ENCODE measurements at regions not wholly inside any gene's neighbourhood (a gene's known extent, or its start where the extent isn't known, plus 50 kb on each side); places are given as distances from the start of the nearest gene placed in this dataset.

DNA sequence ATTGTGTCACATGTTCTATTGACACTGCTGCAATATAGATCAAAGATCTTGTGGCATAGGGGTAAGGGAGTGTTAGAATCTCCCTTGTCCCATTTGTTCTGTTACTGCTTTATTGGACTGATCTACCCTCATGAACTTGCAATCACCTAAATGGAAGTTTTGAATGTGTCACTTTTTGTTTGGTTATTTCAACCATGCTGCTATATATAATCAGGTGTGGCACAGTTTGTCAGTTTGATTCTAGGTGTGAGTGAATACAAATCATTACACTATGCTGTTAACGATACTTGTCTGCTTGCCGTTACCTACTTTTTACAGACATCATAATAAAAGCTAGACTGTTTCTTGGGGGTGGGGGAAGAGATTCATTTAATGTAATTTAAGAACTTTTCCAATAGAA, 82.6 kb downstream of the MAB21L3 start:
- TF ChIP-seq JUNB (CRISPR knock-in tag; conservative IDR thresholded peaks at IDR 0.05), result no peak
- TF ChIP-seq, protein P1, sequence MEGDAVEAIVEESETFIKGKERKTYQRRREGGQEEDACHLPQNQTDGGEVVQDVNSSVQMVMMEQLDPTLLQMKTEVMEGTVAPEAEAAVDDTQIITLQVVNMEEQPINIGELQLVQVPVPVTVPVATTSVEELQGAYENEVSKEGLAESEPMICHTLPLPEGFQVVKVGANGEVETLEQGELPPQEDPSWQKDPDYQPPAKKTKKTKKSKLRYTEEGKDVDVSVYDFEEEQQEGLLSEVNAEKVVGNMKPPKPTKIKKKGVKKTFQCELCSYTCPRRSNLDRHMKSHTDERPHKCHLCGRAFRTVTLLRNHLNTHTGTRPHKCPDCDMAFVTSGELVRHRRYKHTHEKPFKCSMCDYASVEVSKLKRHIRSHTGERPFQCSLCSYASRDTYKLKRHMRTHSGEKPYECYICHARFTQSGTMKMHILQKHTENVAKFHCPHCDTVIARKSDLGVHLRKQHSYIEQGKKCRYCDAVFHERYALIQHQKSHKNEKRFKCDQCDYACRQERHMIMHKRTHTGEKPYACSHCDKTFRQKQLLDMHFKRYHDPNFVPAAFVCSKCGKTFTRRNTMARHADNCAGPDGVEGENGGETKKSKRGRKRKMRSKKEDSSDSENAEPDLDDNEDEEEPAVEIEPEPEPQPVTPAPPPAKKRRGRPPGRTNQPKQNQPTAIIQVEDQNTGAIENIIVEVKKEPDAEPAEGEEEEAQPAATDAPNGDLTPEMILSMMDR (IDR thresholded peaks at IDR 0.05 in 2 of 3, conservative IDR thresholded peaks at IDR 0.05 in 1 of 3; ENCODE audit: insufficient read depth in 2 of 3, low read depth in 1 of 3, low read length in 3 of 3), result no peak
- TF ChIP-seq POLR2A (conservative IDR thresholded peaks at IDR 0.05), result no peak
- no peak for TF ChIP-seq BHLHE40 (IDR thresholded peaks at IDR 0.05; ENCODE audit: low read length)
- TF ChIP-seq EP300 (IDR thresholded peaks at IDR 0.05; ENCODE audit: low read length), result no peak
- no peak for TF ChIP-seq ZNF764 (CRISPR knock-in tag; IDR thresholded peaks at IDR 0.05; ENCODE audit: low read depth)
- TF ChIP-seq TCF7L2 (IDR thresholded peaks at IDR 0.05; ENCODE audit: low read depth, low read length), result no peak
- no peak for TF ChIP-seq HDAC6 (IDR thresholded peaks at IDR 0.05; ENCODE audit: low read depth, low read length)
- no peak for TF ChIP-seq PREB (CRISPR knock-in tag; IDR thresholded peaks at IDR 0.05)
- TF ChIP-seq STAT5B (CRISPR knock-in tag; IDR thresholded peaks at IDR 0.05), result no peak
- TF ChIP-seq BACH1 (tag; IDR thresholded peaks at IDR 0.05), result no peak
- no peak for TF ChIP-seq FOXK1 (CRISPR knock-in tag; IDR thresholded peaks at IDR 0.05; ENCODE audit: borderline replicate concordance)
- TF ChIP-seq DMBX1 (CRISPR knock-in tag; IDR thresholded peaks at IDR 0.05; ENCODE audit: borderline replicate concordance), result no peak

All from K562 (cell line).